Stomach (tissue), 4 donors: ENCODE measurements at regions not wholly inside any gene's neighbourhood (a gene's known extent, or its start where the extent isn't known, plus 50 kb on each side); places are given as distances from the start of the nearest gene placed in this dataset.
"Not testable (repeated sequence)": the region's sequence is repeated elsewhere in the genome, so short reads cannot be mapped to it uniquely, and the experiment has no call there.

ENCODE experiments used
- EP300 ChIP-seq: sonication (generic); formaldehyde crosslinking; IDR thresholded peaks from one replicate; pipeline ENCODE4 v1.6.1; 2017; ENCODE audit warnings: antibody characterized with exemption
- POLR2A ChIP-seq, 4 donors: fragments of 450-650 bp; IDR thresholded peaks; one replicate each; pipeline ENCODE4 v1.6.1; 2016; ENCODE audit warnings: antibody characterized with exemption in 4 of 4, control low read depth in 2 of 4, mild to moderate bottlenecking in 1 of 4, moderate library complexity in 1 of 4
- POLR2AphosphoS5 ChIP-seq, 3 donors: sonication (generic); formaldehyde crosslinking; IDR thresholded peaks; one replicate each; pipeline ENCODE4 v1.6.1; 2016; ENCODE audit warnings: antibody characterized with exemption in 3 of 3
- TF ChIP-seq, protein P1 (sequence below), 7 experiments: fragments of 450-650 bp in 4 of 7; fragments of 200-600 bp in 3 of 7; sonication (generic) in 3 of 7; IDR thresholded peaks; one replicate each; pipeline ENCODE4 v1.5.1; 2016 to 2019; ENCODE audit warnings: antibody characterized with exemption in 7 of 7, control low read depth in 2 of 7, mild to moderate bottlenecking in 1 of 7

DNA sequence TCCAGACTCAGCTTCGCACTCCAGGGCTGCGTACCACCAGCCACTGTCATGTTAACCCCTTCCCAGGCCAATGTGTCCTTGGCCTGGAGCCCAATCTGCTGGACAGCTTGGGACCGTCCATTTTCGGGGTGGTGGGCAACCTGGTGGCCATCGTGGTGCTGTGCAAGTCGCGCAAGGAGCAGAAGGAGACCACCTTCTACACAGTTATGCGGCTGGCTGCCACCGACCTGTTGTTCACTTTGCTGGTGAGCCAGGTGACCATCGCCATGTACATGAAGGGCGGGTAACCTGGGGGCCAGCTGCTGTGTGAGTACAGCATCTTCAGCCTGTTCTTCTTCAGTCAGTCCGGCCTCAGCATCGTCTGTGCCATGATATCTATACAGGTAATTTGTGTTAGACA, 90.3 kb upstream of the ZNG1F start:
- not testable (repeated sequence) for TF ChIP-seq POLR2A (IDR thresholded peaks at IDR 0.05); POLR2AphosphoS5 (IDR thresholded peaks at IDR 0.05); EP300
- TF ChIP-seq, protein P1, sequence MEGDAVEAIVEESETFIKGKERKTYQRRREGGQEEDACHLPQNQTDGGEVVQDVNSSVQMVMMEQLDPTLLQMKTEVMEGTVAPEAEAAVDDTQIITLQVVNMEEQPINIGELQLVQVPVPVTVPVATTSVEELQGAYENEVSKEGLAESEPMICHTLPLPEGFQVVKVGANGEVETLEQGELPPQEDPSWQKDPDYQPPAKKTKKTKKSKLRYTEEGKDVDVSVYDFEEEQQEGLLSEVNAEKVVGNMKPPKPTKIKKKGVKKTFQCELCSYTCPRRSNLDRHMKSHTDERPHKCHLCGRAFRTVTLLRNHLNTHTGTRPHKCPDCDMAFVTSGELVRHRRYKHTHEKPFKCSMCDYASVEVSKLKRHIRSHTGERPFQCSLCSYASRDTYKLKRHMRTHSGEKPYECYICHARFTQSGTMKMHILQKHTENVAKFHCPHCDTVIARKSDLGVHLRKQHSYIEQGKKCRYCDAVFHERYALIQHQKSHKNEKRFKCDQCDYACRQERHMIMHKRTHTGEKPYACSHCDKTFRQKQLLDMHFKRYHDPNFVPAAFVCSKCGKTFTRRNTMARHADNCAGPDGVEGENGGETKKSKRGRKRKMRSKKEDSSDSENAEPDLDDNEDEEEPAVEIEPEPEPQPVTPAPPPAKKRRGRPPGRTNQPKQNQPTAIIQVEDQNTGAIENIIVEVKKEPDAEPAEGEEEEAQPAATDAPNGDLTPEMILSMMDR (IDR thresholded peaks at IDR 0.05) = not testable (repeated sequence)
